H9 (cell line): ENCODE measurements at regions not wholly inside any gene's neighbourhood (a gene's known extent, or its start where the extent isn't known, plus 50 kb on each side); places are given as distances from the start of the nearest gene placed in this dataset.

Experiments used
- DNase-seq: peaks from one replicate; pipeline ENCODE4 v3.0.0-alpha.2; 2017
- H2AFZ ChIP-seq: one replicate; pipeline ENCODE4 v1.6.1; 2013; ENCODE audit warnings: mild to moderate bottlenecking, low read length, control low read depth, moderate library complexity
- H2AK5ac ChIP-seq: 2 replicates; pipeline ENCODE4 v1.6.1; 2013; ENCODE audit warnings: low read length, control low read depth, mixed read lengths; ENCODE audit not compliant: insufficient read length
- H2BK120ac ChIP-seq: one replicate; pipeline ENCODE4 v1.6.1; 2013; ENCODE audit warnings: low read depth, mild to moderate bottlenecking, low read length, control low read depth, inconsistent platforms; ENCODE audit not compliant: poor library complexity, severe bottlenecking
- H2BK12ac ChIP-seq: 2 replicates; pipeline ENCODE4 v1.6.1; 2013; ENCODE audit warnings: low read length, control low read depth, mixed read lengths, low read depth; ENCODE audit not compliant: insufficient read length
- H2BK15ac ChIP-seq: 2 replicates; pipeline ENCODE4 v1.6.1; 2013; ENCODE audit warnings: low read depth, low read length, control low read depth
- H2BK20ac ChIP-seq: one replicate; pipeline ENCODE4 v1.6.1; 2013; ENCODE audit warnings: low read depth, mild to moderate bottlenecking, low read length, control low read depth, inconsistent platforms; ENCODE audit not compliant: poor library complexity, severe bottlenecking
- H2BK5ac ChIP-seq: 2 replicates; pipeline ENCODE4 v1.6.1; 2013; ENCODE audit warnings: low read length, control low read depth, mixed read lengths; ENCODE audit not compliant: insufficient read length
- H3K14ac ChIP-seq: 2 replicates; pipeline ENCODE4 v1.6.1; 2013; ENCODE audit warnings: low read length, control low read depth; ENCODE audit not compliant: insufficient read depth
- H3K18ac ChIP-seq: 2 replicates; pipeline ENCODE4 v1.6.1; 2013; ENCODE audit warnings: low read depth, mild to moderate bottlenecking, mixed read lengths, low read length, control low read depth; ENCODE audit not compliant: insufficient read length
- H3K23ac ChIP-seq: 2 replicates; pipeline ENCODE4 v1.6.1; 2013; ENCODE audit warnings: low read length, control low read depth, mixed read lengths, low read depth; ENCODE audit not compliant: insufficient read length
- H3K23me2 ChIP-seq: 2 replicates; pipeline ENCODE4 v1.6.1; 2013; ENCODE audit warnings: low read depth, mild to moderate bottlenecking, mixed read lengths, low read length, control low read depth; ENCODE audit not compliant: insufficient read length, poor library complexity, severe bottlenecking
- H3K27ac ChIP-seq: 2 replicates; pipeline ENCODE4 v1.5.1; 2013; ENCODE audit warnings: low read length, control low read depth, mixed read lengths, low read depth; ENCODE audit not compliant: insufficient read length
- H3K27me3 ChIP-seq: 2 replicates; pipeline ENCODE4 v1.6.1; 2013; ENCODE audit warnings: low read length, control low read depth, inconsistent platforms; ENCODE audit not compliant: insufficient read depth
- H3K4ac ChIP-seq: 2 replicates; pipeline ENCODE4 v1.6.1; 2013; ENCODE audit warnings: low read depth, mild to moderate bottlenecking, control low read depth, inconsistent platforms, low read length, moderate library complexity
- H3K4me1 ChIP-seq: 2 replicates; pipeline ENCODE4 v1.6.1; 2013; ENCODE audit warnings: low read length, control low read depth, inconsistent platforms; ENCODE audit not compliant: insufficient read depth
- H3K4me2 ChIP-seq: 2 replicates; pipeline ENCODE4 v1.6.1; 2013; ENCODE audit warnings: low read length, control low read depth, mixed read lengths; ENCODE audit not compliant: insufficient read length, insufficient read depth
- H3K56ac ChIP-seq: 2 replicates; pipeline ENCODE4 v1.6.1; 2013; ENCODE audit warnings: low read depth, mild to moderate bottlenecking, mixed read lengths, low read length, control low read depth; ENCODE audit not compliant: insufficient read length
- H3K79me1 ChIP-seq: 2 replicates; pipeline ENCODE4 v1.6.1; 2013; ENCODE audit warnings: low read depth, mild to moderate bottlenecking, moderate library complexity, low read length, control low read depth, inconsistent platforms; ENCODE audit not compliant: insufficient read depth, poor library complexity, severe bottlenecking
- H3K79me2 ChIP-seq: 2 replicates; pipeline ENCODE4 v1.6.1; 2013; ENCODE audit warnings: low read length, control low read depth, inconsistent platforms; ENCODE audit not compliant: insufficient read depth
- H3K9ac ChIP-seq: 2 replicates; pipeline ENCODE4 v1.6.1; 2013; ENCODE audit warnings: low read length, control low read depth, mixed read lengths; ENCODE audit not compliant: insufficient read length; ENCODE audit errors: extremely low read depth
- H3K9me3 ChIP-seq: one replicate; pipeline ENCODE4 v1.6.1; 2013; ENCODE audit warnings: low read depth, low read length, inconsistent platforms; ENCODE audit not compliant: control insufficient read depth
- H3T11ph ChIP-seq: one replicate; pipeline ENCODE4 v1.6.1; 2013; ENCODE audit warnings: mild to moderate bottlenecking, low read length, control low read depth, inconsistent platforms
- H4K20me1 ChIP-seq: one replicate; pipeline ENCODE4 v1.6.1; 2013; ENCODE audit not compliant: control insufficient read depth, insufficient read length, insufficient read depth
- H4K5ac ChIP-seq: 2 replicates; pipeline ENCODE4 v1.6.1; 2013; ENCODE audit warnings: low read depth, mild to moderate bottlenecking, mixed read lengths, low read length, control low read depth; ENCODE audit not compliant: insufficient read length
- H4K8ac ChIP-seq: replicated peaks from 2 replicates; pipeline ENCODE4 v1.6.1; 2013; ENCODE audit warnings: low read length, control low read depth, mixed read lengths, low read depth; ENCODE audit not compliant: insufficient read length
- H4K91ac ChIP-seq: 2 replicates; pipeline ENCODE4 v1.6.1; 2013; ENCODE audit warnings: low read depth, mild to moderate bottlenecking, moderate library complexity, mixed read lengths, low read length, control low read depth; ENCODE audit not compliant: insufficient read length
- H3K27ac Mint-ChIP-seq, 3 experiments: 2 replicates in 2 of 3; 3 replicates in 1 of 3; pipeline ENCODE4 v1.8.0; 2020 to 2021; ENCODE audit warnings: mixed read lengths in 3 of 3, mild to moderate bottlenecking in 1 of 3, moderate library complexity in 1 of 3
- H3K27me3 Mint-ChIP-seq: 2 replicates; pipeline ENCODE4 v1.8.0; 2021; ENCODE audit warnings: low read depth, mild to moderate bottlenecking, moderate library complexity, mixed read lengths
- H3K36me3 Mint-ChIP-seq, 3 experiments: 2 replicates in 2 of 3; 3 replicates in 1 of 3; pipeline ENCODE4 v1.8.0; 2020 to 2021; ENCODE audit warnings: low read depth in 3 of 3, mixed read lengths in 3 of 3; ENCODE audit not compliant: insufficient read depth in 1 of 3
- H3K4me1 Mint-ChIP-seq, 2 experiments: 2 replicates each; pipeline ENCODE4 v1.8.0; 2020; ENCODE audit warnings: mixed read lengths in 2 of 2
- H3K4me3 Mint-ChIP-seq, 2 experiments: 2 replicates in 1 of 2; 3 replicates in 1 of 2; pipeline ENCODE4 v1.8.0; 2020 to 2021; ENCODE audit warnings: mild to moderate bottlenecking in 2 of 2, mixed read lengths in 2 of 2, moderate library complexity in 1 of 2
- H3K9me3 Mint-ChIP-seq, 2 experiments: 2 replicates in 1 of 2; 3 replicates in 1 of 2; pipeline ENCODE4 v1.8.0; 2020; ENCODE audit warnings: mild to moderate bottlenecking in 2 of 2, mixed read lengths in 2 of 2, moderate library complexity in 1 of 2
- CTCF ChIP-seq: fragments of 200-600 bp; sonication (generic); conservative IDR thresholded peaks from 3 replicates; pipeline ENCODE4 v1.8.0; 2021; ENCODE audit warnings: antibody characterized with exemption, mild to moderate bottlenecking
- WGBS: extraction: QIAGEN DNeasy Blood & Tissue Kit; methylation state at CpG from one replicate; pipeline ENCODE4 v1.1.7; 2013; ENCODE audit warnings: missing lambda C conversion rate, low lambda C conversion rate, mixed read lengths; ENCODE audit not compliant: insufficient read length; ENCODE audit errors: extremely low coverage; 5-methylcytosine and 5-hydroxymethylcytosine counted together

GRCh38 chr1:63124666-63125191 is 197.6 kb upstream of the FOXD3 start:
- no peak overlapping the region for H3K27ac ChIP-seq
- no peaks in the 10 kb centered on the region for H4K20me1 ChIP-seq
- H3K27me3 ChIP-seq: no peaks in the 10 kb centered on the region
- H3T11ph ChIP-seq: no peak overlapping the region
- no peak overlapping the region for H3K56ac ChIP-seq
- no peak overlapping the region for H2BK20ac ChIP-seq
- no peaks in the 10 kb centered on the region for H3K9me3 ChIP-seq
- H4K5ac ChIP-seq: no peak overlapping the region
- H4K8ac ChIP-seq: no peak overlapping the region
- H3K18ac ChIP-seq: no peak overlapping the region
- no peak overlapping the region for H4K91ac ChIP-seq
- peaks cover 7 to 9% of the 10 kb centered on the region in 2 experiments for H3K4me1 Mint-ChIP-seq
- no peak overlapping the region for H3K4me3 Mint-ChIP-seq
- H3K36me3 Mint-ChIP-seq: no peaks in the 10 kb centered on the region
- no peaks in the 10 kb centered on the region; a peak in 1 of 5 replicates for H3K9me3 Mint-ChIP-seq
- H3K9ac ChIP-seq: no peak overlapping the region
- no peaks in the 10 kb centered on the region for H3K79me1 ChIP-seq
- H3K23ac ChIP-seq: no peak overlapping the region
- no peak overlapping the region for H2AK5ac ChIP-seq
- no peak for DNase-seq
- no peak overlapping the region for H2BK5ac ChIP-seq
- WGBS: no CpG with 5 or more reads among the region's 3 CpGs
- no peak overlapping the region for H2BK12ac ChIP-seq
- no peak overlapping the region for H2BK15ac ChIP-seq
- no peak overlapping the region for H3K4me2 ChIP-seq
- no peak for TF ChIP-seq CTCF
- H3K79me2 ChIP-seq: no peaks in the 10 kb centered on the region
- H3K23me2 ChIP-seq: no peaks in the 10 kb centered on the region
- H3K27me3 Mint-ChIP-seq: no peaks in the 10 kb centered on the region
- no peak overlapping the region for H3K27ac Mint-ChIP-seq
- no peak overlapping the region for H3K4ac ChIP-seq
- H3K4me1 ChIP-seq: no peaks in the 10 kb centered on the region; the same call in 1 of the 2 replicates
- no peak overlapping the region for H3K14ac ChIP-seq
- no peak overlapping the region for H2AFZ ChIP-seq
- no peak overlapping the region for H2BK120ac ChIP-seq
